HepG2 (cell line): ENCODE measurements at regions not wholly inside any gene's neighbourhood (a gene's known extent, or its start where the extent isn't known, plus 50 kb on each side); places are given as distances from the start of the nearest gene placed in this dataset.

Experiments used
- ATAC-seq: fragments of 200-7000 bp; cut with Tn5 transposase; 3 replicates; pipeline ENCODE4 v1.9.1; 2020; ENCODE audit warnings: mild to moderate bottlenecking, moderate library complexity
- BruUV-seq: library from RNA; stranded (reverse); fragments of 400-500 nt; replicated peaks from 2 replicates; lab custom pipeline; 2021; lab: Mats Ljungman, UMichigan
- CTCF ChIA-PET: fragments of 300-600 bp; formaldehyde crosslinking; extraction: SDS; loops from one replicate; lab custom pipeline; 2021; ENCODE audit warnings: low total read pairs, inconsistent platforms, low intra/inter-chr PET ratio; lab: Yijun Ruan, JAX
- POLR2A ChIA-PET: fragments of 350-600 bp; sonication (Branson Sonifier 250); formaldehyde crosslinking; loops from one replicate; lab custom pipeline; 2020; ENCODE audit warnings: antibody characterized with exemption, inconsistent platforms; lab: Yijun Ruan, JAX
- DNase-seq: peaks from one replicate; pipeline ENCODE4 v3.0.0-alpha.2; 2015; ENCODE audit warnings: low spot score
- FAIRE-seq: peaks from 3 replicates; lab custom pipeline; 2011; peaks lifted over from hg19 to GRCh38; lab: Jason Lieb, UNC
- H2AFZ ChIP-seq: one replicate; pipeline ENCODE4 v1.6.1; 2011; ENCODE audit warnings: low read length, inconsistent platforms
- H3K27ac ChIP-seq: fragments of 300-600 bp; 3 replicates; pipeline ENCODE4 v1.8.0; 2011; ENCODE audit warnings: mixed run types, mild to moderate bottlenecking, mixed read lengths, low read length, inconsistent platforms; ENCODE audit not compliant: insufficient read depth; ENCODE audit errors: extremely low read length
- H3K27me3 ChIP-seq, 2 experiments: fragments of 200-600 bp in 1 of 2; 2 replicates in 1 of 2; 3 replicates in 1 of 2; pipeline versions ENCODE4 v1.6.0 to v1.8.0; 2011; ENCODE audit warnings: low read length in 2 of 2, mild to moderate bottlenecking in 2 of 2, moderate library complexity in 2 of 2, inconsistent platforms in 1 of 2; ENCODE audit not compliant: insufficient read depth in 2 of 2, control insufficient read depth in 1 of 2
- H3K36me3 ChIP-seq, 2 experiments: fragments of 200-600 bp in 1 of 2; replicated peaks in 1 of 2; 2 replicates in 1 of 2; 3 replicates in 1 of 2; pipeline versions ENCODE4 v1.5.1 to v1.8.0; 2011; ENCODE audit warnings: low read length in 2 of 2, inconsistent platforms in 1 of 2; ENCODE audit not compliant: insufficient read depth in 2 of 2, control insufficient read depth in 1 of 2
- H3K4me1 ChIP-seq: 2 replicates; pipeline ENCODE4 v1.5.1; 2012; ENCODE audit warnings: low read length, inconsistent platforms; ENCODE audit not compliant: insufficient read depth
- H3K4me2 ChIP-seq: 2 replicates; pipeline ENCODE4 v1.6.0; 2011; ENCODE audit warnings: low read depth, low read length, inconsistent platforms
- H3K4me3 ChIP-seq, 3 experiments: fragments of 200-600 bp in 1 of 3; sonication (generic), shearing (Covaris generic) in 1 of 3; replicated peaks in 1 of 3; 2 replicates each; pipeline ENCODE4 v1.5.1; 2011 to 2016; ENCODE audit warnings: low read length in 3 of 3, inconsistent platforms in 2 of 3, low read depth in 2 of 3, mild to moderate bottlenecking in 2 of 3, control low read depth in 1 of 3, mixed read lengths in 1 of 3; ENCODE audit not compliant: insufficient read depth in 1 of 3
- H3K79me2 ChIP-seq: one replicate; pipeline ENCODE4 v1.6.1; 2011; ENCODE audit warnings: low read length, inconsistent platforms; ENCODE audit not compliant: insufficient read depth
- H3K9ac ChIP-seq: 2 replicates; pipeline ENCODE4 v1.6.0; 2011; ENCODE audit warnings: mild to moderate bottlenecking, low read depth, low read length, inconsistent platforms; ENCODE audit not compliant: insufficient read depth
- H3K9me3 ChIP-seq: 2 replicates; pipeline ENCODE4 v1.5.1; 2012; ENCODE audit warnings: mild to moderate bottlenecking, low read length
- H4K20me1 ChIP-seq: 2 replicates; pipeline ENCODE4 v1.6.0; 2011; ENCODE audit warnings: inconsistent platforms, mild to moderate bottlenecking, low read length, moderate library complexity; ENCODE audit not compliant: insufficient read depth
- BCL6 ChIP-seq: IDR thresholded peaks from 2 replicates; pipeline ENCODE4 v1.6.1; 2016; ENCODE audit warnings: missing genetic modification reagents, missing compliant biosample characterization
- CENPT ChIP-seq: sonication (generic); formaldehyde crosslinking; IDR thresholded peaks from 2 replicates; pipeline ENCODE4 v1.8.0; 2022; ENCODE audit warnings: low read depth, mild to moderate bottlenecking, moderate library complexity, missing genetic modification reagents
- HNRNPL ChIP-seq: fragments of 200-400 bp; formaldehyde crosslinking; IDR thresholded peaks from 2 replicates; pipeline ENCODE4 v1.6.1; 2017; ENCODE audit warnings: mild to moderate bottlenecking, low read depth, low read length
- MIER3 ChIP-seq: IDR thresholded peaks from 2 replicates; pipeline ENCODE4 v1.6.1; 2016; ENCODE audit warnings: missing compliant biosample characterization, borderline replicate concordance
- NFE2L2 ChIP-seq: fragments of 150-350 bp; IDR thresholded peaks from 2 replicates; pipeline ENCODE4 v1.6.1; 2014; ENCODE audit warnings: low read length
- POLR2AphosphoS2 ChIP-seq: IDR thresholded peaks from 2 replicates; pipeline ENCODE4 v1.6.1; 2011; ENCODE audit warnings: low read depth, low read length, improper control_type of control experiment
- RBFOX2 ChIP-seq: fragments of 200-400 bp; formaldehyde crosslinking; IDR thresholded peaks from 2 replicates; pipeline ENCODE4 v1.6.1; 2017; ENCODE audit warnings: low read depth, mild to moderate bottlenecking, low read length
- RFX5 ChIP-seq: IDR thresholded peaks from 2 replicates; pipeline ENCODE4 v1.6.1; 2011; ENCODE audit warnings: low read depth, low read length, improper control_type of control experiment
- TEAD3 ChIP-seq: optimal IDR thresholded peaks from 2 replicates; pipeline ENCODE3; 2016; ENCODE audit warnings: borderline replicate concordance
- ZNF121 ChIP-seq: sonication (generic); formaldehyde crosslinking; IDR thresholded peaks from 2 replicates; pipeline ENCODE4 v1.5.0; 2020; ENCODE audit warnings: mild to moderate bottlenecking, missing genetic modification reagents
- ZNF543 ChIP-seq: sonication (generic); formaldehyde crosslinking; IDR thresholded peaks from 2 replicates; pipeline ENCODE4 v1.4.0; 2020; ENCODE audit warnings: mild to moderate bottlenecking, missing genetic modification reagents
- ZNF562 ChIP-seq: sonication (generic); formaldehyde crosslinking; IDR thresholded peaks from 2 replicates; pipeline ENCODE4 v1.8.0; 2022; ENCODE audit warnings: missing genetic modification reagents, borderline replicate concordance
- ZNF660 ChIP-seq: sonication (generic); formaldehyde crosslinking; IDR thresholded peaks from 2 replicates; pipeline ENCODE4 v1.5.1; 2020; ENCODE audit warnings: mild to moderate bottlenecking, low read depth, missing genetic modification reagents, borderline replicate concordance
- WGBS: methylation state at CpG from one replicate; pipeline ENCODE4 v1.1.6; 2017; ENCODE audit warnings: low lambda C conversion rate; 5-methylcytosine and 5-hydroxymethylcytosine counted together
- in situ Hi-C: cut with HindIII; loops from 2 replicates; pipeline ENCODE4 v1.10.0; 2017; ENCODE audit warnings: low pct_unique_long_range_greater_than_20kb; ENCODE audit not compliant: extremely low pct_ligation_motif_present
- intact Hi-C: fragments of 100-400 bp; cut with micrococcal nuclease; formaldehyde crosslinking; loops from one replicate; pipeline ENCODE4 v1.10.0; 2022; ENCODE audit not compliant: unreplicated experiment
- TF ChIP-seq, protein P1 (sequence below): sonication (generic); formaldehyde crosslinking; IDR thresholded peaks from 2 replicates; pipeline ENCODE4 v1.5.0; 2020; ENCODE audit warnings: missing genetic modification reagents
- TF ChIP-seq, protein P2 (sequence below): IDR thresholded peaks from 2 replicates; pipeline ENCODE4 v1.6.1; 2016; ENCODE audit warnings: mild to moderate bottlenecking, missing biosample characterization, missing genetic modification reagents
- TF ChIP-seq, protein P3 (sequence below): sonication (generic); formaldehyde crosslinking; IDR thresholded peaks from 2 replicates; pipeline ENCODE4 v1.5.0; 2020; ENCODE audit warnings: missing genetic modification reagents
- TF ChIP-seq, protein P4 (sequence below): IDR thresholded peaks from 2 replicates; pipeline ENCODE4 v1.6.1; 2016; ENCODE audit warnings: mild to moderate bottlenecking
- TF ChIP-seq, protein P5 (sequence below): sonication (generic); formaldehyde crosslinking; IDR thresholded peaks from 2 replicates; pipeline ENCODE4 v1.8.1; 2023; ENCODE audit warnings: mild to moderate bottlenecking, missing genetic modification reagents

DNA sequence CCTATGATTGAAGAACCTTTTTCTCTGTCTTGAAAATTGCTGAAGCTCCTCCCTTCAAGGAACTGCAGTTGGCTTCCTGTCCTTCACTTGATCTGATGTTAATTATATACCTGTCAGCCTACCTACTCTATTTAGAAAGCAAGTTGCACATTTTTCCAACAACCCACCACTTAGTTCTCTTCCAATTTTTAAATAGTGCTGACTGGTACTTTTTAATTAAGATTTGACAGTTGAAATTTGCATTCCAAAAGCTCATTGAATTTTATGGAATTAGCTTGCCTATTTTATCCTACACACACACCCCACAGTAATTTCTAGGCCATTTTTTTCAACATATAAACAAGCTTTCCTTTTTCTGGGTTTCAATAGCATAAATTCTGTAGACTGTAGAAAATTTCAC lies 820.3 kb upstream of the FAT3 start (continued):
- TF ChIP-seq, protein P1, sequence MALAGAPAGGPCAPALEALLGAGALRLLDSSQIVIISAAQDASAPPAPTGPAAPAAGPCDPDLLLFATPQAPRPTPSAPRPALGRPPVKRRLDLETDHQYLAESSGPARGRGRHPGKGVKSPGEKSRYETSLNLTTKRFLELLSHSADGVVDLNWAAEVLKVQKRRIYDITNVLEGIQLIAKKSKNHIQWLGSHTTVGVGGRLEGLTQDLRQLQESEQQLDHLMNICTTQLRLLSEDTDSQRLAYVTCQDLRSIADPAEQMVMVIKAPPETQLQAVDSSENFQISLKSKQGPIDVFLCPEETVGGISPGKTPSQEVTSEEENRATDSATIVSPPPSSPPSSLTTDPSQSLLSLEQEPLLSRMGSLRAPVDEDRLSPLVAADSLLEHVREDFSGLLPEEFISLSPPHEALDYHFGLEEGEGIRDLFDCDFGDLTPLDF (CRISPR knock-in tag), result no peak

DNA sequence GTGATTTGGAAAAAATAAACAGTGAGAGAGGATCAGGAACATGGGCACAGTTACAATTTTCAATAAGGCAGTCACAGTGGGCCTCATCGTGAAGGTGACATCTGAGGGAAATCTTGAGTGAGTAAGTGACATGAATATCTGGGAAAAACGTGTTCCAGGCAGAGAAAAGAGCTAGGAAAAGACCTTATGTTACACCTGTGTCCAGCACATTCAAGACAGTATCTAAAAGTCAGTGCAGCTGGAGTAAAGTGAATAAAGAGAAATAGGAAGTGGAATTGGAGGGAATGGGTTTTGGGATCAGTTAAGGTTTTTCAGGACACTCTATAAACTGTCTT lies 827.5 kb upstream of the FAT3 start:
- no peak overlapping the region for H2AFZ ChIP-seq
- H3K4me3 ChIP-seq, result no peak overlapping the region
- intact Hi-C loops, result no loop called here
- H3K27ac ChIP-seq, result peak overlapping the region; percentile 56
- H3K4me2 ChIP-seq, result peak overlapping the region; percentile 66
- H3K36me3 ChIP-seq, result no peaks in the 10 kb centered on the region
- peaks cover 38% of the 10 kb centered on the region for H3K4me1 ChIP-seq
- ChIA-PET CTCF (no interaction called here), POLR2A (no interaction called here)
- WGBS, result 0% methylated on average over 2 of the region's 2 CpGs
- H3K9ac ChIP-seq, result peak overlapping the region; percentile 38; the same call in 1 of the 2 replicates
- no peak; the same call in 2 of the 3 replicates for ATAC-seq
- no peaks in the 10 kb centered on the region for H3K9me3 ChIP-seq
- H3K79me2 ChIP-seq, result no peaks in the 10 kb centered on the region
- H3K27me3 ChIP-seq, result no peaks in the 10 kb centered on the region
- no peak for FAIRE-seq
- no TSS peak for BruUV-seq
- H4K20me1 ChIP-seq, result no peaks in the 10 kb centered on the region
- no peak for DNase-seq
- in situ Hi-C loops, result no loop called here
- TF ChIP-seq HNRNPL (no peak), ZNF543 (CRISPR knock-in tag) (no peak), MIER3 (CRISPR knock-in tag) (no peak), ZNF660 (CRISPR knock-in tag) (no peak), ZNF121 (CRISPR knock-in tag) (0 out of 2 replicates have a peak, but pooled peaks have one; percentile 35), RFX5 (no peak), NFE2L2 (no peak), TEAD3 (CRISPR knock-in tag) (no peak), CENPT (CRISPR knock-in tag) (no peak), POLR2AphosphoS2 (no peak), RBFOX2 (no peak), ZNF562 (CRISPR knock-in tag) (no peak), BCL6 (CRISPR knock-in tag) (0 out of 2 replicates have a peak, but pooled peaks have one; percentile 2)
- TF ChIP-seq, protein P2, sequence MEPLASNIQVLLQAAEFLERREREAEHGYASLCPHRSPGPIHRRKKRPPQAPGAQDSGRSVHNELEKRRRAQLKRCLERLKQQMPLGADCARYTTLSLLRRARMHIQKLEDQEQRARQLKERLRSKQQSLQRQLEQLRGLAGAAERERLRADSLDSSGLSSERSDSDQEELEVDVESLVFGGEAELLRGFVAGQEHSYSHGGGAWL (CRISPR knock-in tag), result no peak
- TF ChIP-seq, protein P3, sequence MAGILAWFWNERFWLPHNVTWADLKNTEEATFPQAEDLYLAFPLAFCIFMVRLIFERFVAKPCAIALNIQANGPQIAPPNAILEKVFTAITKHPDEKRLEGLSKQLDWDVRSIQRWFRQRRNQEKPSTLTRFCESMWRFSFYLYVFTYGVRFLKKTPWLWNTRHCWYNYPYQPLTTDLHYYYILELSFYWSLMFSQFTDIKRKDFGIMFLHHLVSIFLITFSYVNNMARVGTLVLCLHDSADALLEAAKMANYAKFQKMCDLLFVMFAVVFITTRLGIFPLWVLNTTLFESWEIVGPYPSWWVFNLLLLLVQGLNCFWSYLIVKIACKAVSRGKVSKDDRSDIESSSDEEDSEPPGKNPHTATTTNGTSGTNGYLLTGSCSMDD (CRISPR knock-in tag), result no peak
- TF ChIP-seq, protein P4, sequence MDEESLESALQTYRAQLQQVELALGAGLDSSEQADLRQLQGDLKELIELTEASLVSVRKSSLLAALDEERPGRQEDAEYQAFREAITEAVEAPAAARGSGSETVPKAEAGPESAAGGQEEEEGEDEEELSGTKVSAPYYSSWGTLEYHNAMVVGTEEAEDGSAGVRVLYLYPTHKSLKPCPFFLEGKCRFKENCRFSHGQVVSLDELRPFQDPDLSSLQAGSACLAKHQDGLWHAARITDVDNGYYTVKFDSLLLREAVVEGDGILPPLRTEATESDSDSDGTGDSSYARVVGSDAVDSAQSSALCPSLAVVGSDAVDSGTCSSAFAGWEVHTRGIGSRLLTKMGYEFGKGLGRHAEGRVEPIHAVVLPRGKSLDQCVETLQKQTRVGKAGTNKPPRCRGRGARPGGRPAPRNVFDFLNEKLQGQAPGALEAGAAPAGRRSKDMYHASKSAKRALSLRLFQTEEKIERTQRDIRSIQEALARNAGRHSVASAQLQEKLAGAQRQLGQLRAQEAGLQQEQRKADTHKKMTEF (CRISPR knock-in tag), result 0 out of 2 replicates have a peak, but pooled peaks have one; percentile 3
- TF ChIP-seq, protein P5, sequence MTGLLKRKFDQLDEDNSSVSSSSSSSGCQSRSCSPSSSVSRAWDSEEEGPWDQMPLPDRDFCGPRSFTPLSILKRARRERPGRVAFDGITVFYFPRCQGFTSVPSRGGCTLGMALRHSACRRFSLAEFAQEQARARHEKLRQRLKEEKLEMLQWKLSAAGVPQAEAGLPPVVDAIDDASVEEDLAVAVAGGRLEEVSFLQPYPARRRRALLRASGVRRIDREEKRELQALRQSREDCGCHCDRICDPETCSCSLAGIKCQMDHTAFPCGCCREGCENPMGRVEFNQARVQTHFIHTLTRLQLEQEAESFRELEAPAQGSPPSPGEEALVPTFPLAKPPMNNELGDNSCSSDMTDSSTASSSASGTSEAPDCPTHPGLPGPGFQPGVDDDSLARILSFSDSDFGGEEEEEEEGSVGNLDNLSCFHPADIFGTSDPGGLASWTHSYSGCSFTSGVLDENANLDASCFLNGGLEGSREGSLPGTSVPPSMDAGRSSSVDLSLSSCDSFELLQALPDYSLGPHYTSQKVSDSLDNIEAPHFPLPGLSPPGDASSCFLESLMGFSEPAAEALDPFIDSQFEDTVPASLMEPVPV, result no peak
